ENCODE measurements at regions not wholly inside any gene's neighbourhood (a gene's known extent, or its start where the extent isn't known, plus 50 kb on each side); places are given as distances from the start of the nearest gene placed in this dataset.

GRCh38 chr3:106931904-106932303, 445.3 kb upstream of the CCDC54 start:
- Mint-ChIP-seq H3K27me3 (no peaks in the 10 kb centered on the region), H3K4me1 (no peaks in the 10 kb centered on the region), H3K4me3 (no peak overlapping the region), H3K9me3 (peaks cover 0 to 2% (median 0%) of the 10 kb centered on the region in 7 donors), H3K27ac (no peak overlapping the region), H3K36me3 (no peaks in the 10 kb centered on the region)
- Histone ChIP-seq H3K27ac (ENCODE audit: insufficient read depth, low read length, poor library complexity, severe bottlenecking) (no peak overlapping the region), H3K27me3 (ENCODE audit: control insufficient read depth, insufficient read depth, low read length) (no peaks in the 10 kb centered on the region), H3K9me3 (ENCODE audit: control insufficient read depth in 2 of 2, low read length in 2 of 2) (no peaks in the 10 kb centered on the region), H3K4me1 (ENCODE audit: control insufficient read depth, insufficient read depth, low read length, poor library complexity, severe bottlenecking) (no peaks in the 10 kb centered on the region), H3K4me3 (ENCODE audit: low read depth, low read length) (no peak overlapping the region), H3K36me3 (ENCODE audit: control insufficient read depth, insufficient read depth, low read length) (no peaks in the 10 kb centered on the region)
- ATAC-seq (ENCODE audit: low read depth in 2 of 2) (no peak), DNase-seq (no peak)

GRCh38 chr3:106936337-106936736, 440.9 kb upstream of the CCDC54 start:
- no peak overlapping the region for H3K27ac ChIP-seq (ENCODE audit: insufficient read depth, low read length, poor library complexity, severe bottlenecking)
- ATAC-seq (ENCODE audit: low read depth in 2 of 2): no peak
- H3K4me1 ChIP-seq (ENCODE audit: control insufficient read depth, insufficient read depth, low read length, poor library complexity, severe bottlenecking): no peaks in the 10 kb centered on the region
- Mint-ChIP-seq H3K4me1 (no peaks in the 10 kb centered on the region), H3K9me3 (peaks cover 0 to 3% (median 0%) of the 10 kb centered on the region in 7 donors), H3K36me3 (no peaks in the 10 kb centered on the region), H3K27me3 (no peaks in the 10 kb centered on the region), H3K27ac (no peak overlapping the region), H3K4me3 (no peak overlapping the region)
- no peak overlapping the region for H3K4me3 ChIP-seq (ENCODE audit: low read depth, low read length)
- no peak for DNase-seq
- H3K9me3 ChIP-seq (ENCODE audit: control insufficient read depth in 2 of 2, low read length in 2 of 2): no peaks in the 10 kb centered on the region
- no peaks in the 10 kb centered on the region for H3K27me3 ChIP-seq (ENCODE audit: control insufficient read depth, insufficient read depth, low read length)
- no peaks in the 10 kb centered on the region for H3K36me3 ChIP-seq (ENCODE audit: control insufficient read depth, insufficient read depth, low read length)

GRCh38 chr3:106942051-106942450, 435.2 kb upstream of the CCDC54 start:
- Mint-ChIP-seq H3K27me3 (no peaks in the 10 kb centered on the region), H3K9me3 (peaks cover 0 to 9% (median 0%) of the 10 kb centered on the region in 7 donors), H3K4me1 (no peaks in the 10 kb centered on the region), H3K4me3 (no peak overlapping the region), H3K36me3 (no peaks in the 10 kb centered on the region), H3K27ac (no peak overlapping the region)
- no peak for ATAC-seq (ENCODE audit: low read depth in 2 of 2)
- H3K27ac ChIP-seq (ENCODE audit: insufficient read depth, low read length, poor library complexity, severe bottlenecking): no peak overlapping the region
- no peaks in the 10 kb centered on the region for H3K27me3 ChIP-seq (ENCODE audit: control insufficient read depth, insufficient read depth, low read length)
- H3K4me3 ChIP-seq (ENCODE audit: low read depth, low read length): no peak overlapping the region
- H3K9me3 ChIP-seq (ENCODE audit: control insufficient read depth in 2 of 2, low read length in 2 of 2): no peaks in the 10 kb centered on the region
- H3K36me3 ChIP-seq (ENCODE audit: control insufficient read depth, insufficient read depth, low read length): no peaks in the 10 kb centered on the region
- H3K4me1 ChIP-seq (ENCODE audit: control insufficient read depth, insufficient read depth, low read length, poor library complexity, severe bottlenecking): no peaks in the 10 kb centered on the region
- DNase-seq: no peak

- Mint-ChIP-seq H3K9me3 (peaks cover 0 to 11% (median 2%) of the 10 kb centered on the region in 7 donors), H3K27ac (no peak overlapping the region), H3K36me3 (no peaks in the 10 kb centered on the region), H3K4me3 (no peak overlapping the region), H3K4me1 (no peaks in the 10 kb centered on the region), H3K27me3 (no peaks in the 10 kb centered on the region)
- Histone ChIP-seq H3K4me1 (ENCODE audit: control insufficient read depth, insufficient read depth, low read length, poor library complexity, severe bottlenecking) (no peaks in the 10 kb centered on the region), H3K27ac (ENCODE audit: insufficient read depth, low read length, poor library complexity, severe bottlenecking) (no peak overlapping the region), H3K4me3 (ENCODE audit: low read depth, low read length) (no peak overlapping the region), H3K27me3 (ENCODE audit: control insufficient read depth, insufficient read depth, low read length) (no peaks in the 10 kb centered on the region), H3K9me3 (ENCODE audit: control insufficient read depth in 2 of 2, low read length in 2 of 2) (no peaks in the 10 kb centered on the region), H3K36me3 (ENCODE audit: control insufficient read depth, insufficient read depth, low read length) (no peaks in the 10 kb centered on the region)
- no peak for ATAC-seq (ENCODE audit: low read depth in 2 of 2)
- DNase-seq: no peak
These were observed 434.2 kb upstream of the CCDC54 start for GRCh38 chr3:106943071-106943470.

GRCh38 chr3:106945435-106945834, 431.8 kb upstream of the CCDC54 start:
- H3K4me1 Mint-ChIP-seq: no peaks in the 10 kb centered on the region
- peaks cover 0 to 10% (median 3%) of the 10 kb centered on the region in 7 donors for H3K9me3 Mint-ChIP-seq
- H3K27ac Mint-ChIP-seq: no peak overlapping the region
- ATAC-seq (ENCODE audit: low read depth in 2 of 2): no peak
- no peak for DNase-seq
- H3K27ac ChIP-seq (ENCODE audit: insufficient read depth, low read length, poor library complexity, severe bottlenecking): no peak overlapping the region
- no peaks in the 10 kb centered on the region for H3K36me3 Mint-ChIP-seq
- no peak overlapping the region for H3K4me3 ChIP-seq (ENCODE audit: low read depth, low read length)
- no peaks in the 10 kb centered on the region for H3K36me3 ChIP-seq (ENCODE audit: control insufficient read depth, insufficient read depth, low read length)
- no peaks in the 10 kb centered on the region for H3K9me3 ChIP-seq (ENCODE audit: control insufficient read depth in 2 of 2, low read length in 2 of 2)
- H3K4me3 Mint-ChIP-seq: no peak overlapping the region
- no peaks in the 10 kb centered on the region for H3K4me1 ChIP-seq (ENCODE audit: control insufficient read depth, insufficient read depth, low read length, poor library complexity, severe bottlenecking)
- H3K27me3 ChIP-seq (ENCODE audit: control insufficient read depth, insufficient read depth, low read length): no peaks in the 10 kb centered on the region
- no peaks in the 10 kb centered on the region for H3K27me3 Mint-ChIP-seq

GRCh38 chr3:106946866-106947265, 430.4 kb upstream of the CCDC54 start:
- Mint-ChIP-seq H3K36me3 (no peaks in the 10 kb centered on the region), H3K27me3 (no peaks in the 10 kb centered on the region), H3K4me1 (no peaks in the 10 kb centered on the region), H3K4me3 (no peak overlapping the region), H3K9me3 (peaks cover 0 to 10% (median 3%) of the 10 kb centered on the region in 7 donors), H3K27ac (no peak overlapping the region)
- no peaks in the 10 kb centered on the region for H3K4me1 ChIP-seq (ENCODE audit: control insufficient read depth, insufficient read depth, low read length, poor library complexity, severe bottlenecking)
- H3K27me3 ChIP-seq (ENCODE audit: control insufficient read depth, insufficient read depth, low read length): no peaks in the 10 kb centered on the region
- no peaks in the 10 kb centered on the region for H3K36me3 ChIP-seq (ENCODE audit: control insufficient read depth, insufficient read depth, low read length)
- H3K9me3 ChIP-seq (ENCODE audit: control insufficient read depth in 2 of 2, low read length in 2 of 2): no peaks in the 10 kb centered on the region
- H3K4me3 ChIP-seq (ENCODE audit: low read depth, low read length): no peak overlapping the region
- no peak overlapping the region for H3K27ac ChIP-seq (ENCODE audit: insufficient read depth, low read length, poor library complexity, severe bottlenecking)
- ATAC-seq (ENCODE audit: low read depth in 2 of 2) (no peak), DNase-seq (no peak)

GRCh38 chr3:106957029-106957428, 420.2 kb upstream of the CCDC54 start:
- Mint-ChIP-seq H3K4me1 (no peaks in the 10 kb centered on the region), H3K9me3 (peaks cover 0 to 14% (median 3%) of the 10 kb centered on the region in 7 donors), H3K4me3 (no peak overlapping the region), H3K36me3 (no peaks in the 10 kb centered on the region), H3K27me3 (peaks cover 4% of the 10 kb centered on the region), H3K27ac (no peak overlapping the region)
- H3K9me3 ChIP-seq (ENCODE audit: control insufficient read depth in 2 of 2, low read length in 2 of 2): no peaks in the 10 kb centered on the region
- ATAC-seq (ENCODE audit: low read depth in 2 of 2) (no peak), DNase-seq (no peak)
- no peaks in the 10 kb centered on the region for H3K4me1 ChIP-seq (ENCODE audit: control insufficient read depth, insufficient read depth, low read length, poor library complexity, severe bottlenecking)
- no peak overlapping the region for H3K4me3 ChIP-seq (ENCODE audit: low read depth, low read length)
- H3K27me3 ChIP-seq (ENCODE audit: control insufficient read depth, insufficient read depth, low read length): no peaks in the 10 kb centered on the region
- no peak overlapping the region for H3K27ac ChIP-seq (ENCODE audit: insufficient read depth, low read length, poor library complexity, severe bottlenecking)
- no peaks in the 10 kb centered on the region for H3K36me3 ChIP-seq (ENCODE audit: control insufficient read depth, insufficient read depth, low read length)

GRCh38 chr3:106962993-106963392, 414.2 kb upstream of the CCDC54 start:
- no peak overlapping the region for H3K4me3 Mint-ChIP-seq
- no peaks in the 10 kb centered on the region for H3K27me3 Mint-ChIP-seq
- peaks cover 0 to 3% (median 0%) of the 10 kb centered on the region in 7 donors for H3K9me3 Mint-ChIP-seq

More at GRCh38 chr3:106962993-106963392, 414.2 kb upstream of the CCDC54 start:
- H3K27ac ChIP-seq (ENCODE audit: insufficient read depth, low read length, poor library complexity, severe bottlenecking): no peak overlapping the region
- H3K4me1 ChIP-seq (ENCODE audit: control insufficient read depth, insufficient read depth, low read length, poor library complexity, severe bottlenecking): no peaks in the 10 kb centered on the region
- no peaks in the 10 kb centered on the region for H3K9me3 ChIP-seq (ENCODE audit: control insufficient read depth in 2 of 2, low read length in 2 of 2)
- no peaks in the 10 kb centered on the region for H3K4me1 Mint-ChIP-seq
- H3K27ac Mint-ChIP-seq: no peak overlapping the region
- ATAC-seq (ENCODE audit: low read depth in 2 of 2) (no peak), DNase-seq (no peak)
- H3K36me3 ChIP-seq (ENCODE audit: control insufficient read depth, insufficient read depth, low read length): no peaks in the 10 kb centered on the region
- no peaks in the 10 kb centered on the region for H3K36me3 Mint-ChIP-seq
- no peaks in the 10 kb centered on the region for H3K27me3 ChIP-seq (ENCODE audit: control insufficient read depth, insufficient read depth, low read length)
- no peak overlapping the region for H3K4me3 ChIP-seq (ENCODE audit: low read depth, low read length)
